CD4-positive, alpha-beta T cell (primary cell): ENCODE measurements at regions not wholly inside any gene's neighbourhood (a gene's known extent, or its start where the extent isn't known, plus 50 kb on each side); places are given as distances from the start of the nearest gene placed in this dataset.

ENCODE experiments used
- ATAC-seq: fragments of 200-7000 bp; cut with Tn5 transposase; one replicate; pipeline ENCODE4 v1.10.0; 2022; ENCODE audit warnings: mild to moderate bottlenecking; ENCODE audit not compliant: poor library complexity
- CTCF ChIA-PET: fragments of 350-600 bp; sonication (Branson Sonifier 250); formaldehyde crosslinking; loops from one replicate; lab custom pipeline; 2021; ENCODE audit warnings: antibody characterized with exemption, inconsistent platforms; lab: Charles Lee
- POLR2A ChIA-PET: fragments of 350-600 bp; sonication (Branson Sonifier 250); formaldehyde crosslinking; loops from one replicate; lab custom pipeline; 2021; ENCODE audit warnings: antibody characterized with exemption, inconsistent platforms; lab: Charles Lee
- DNase-seq, 14 experiments: peaks; one replicate each; pipeline ENCODE4 v3.0.0-alpha.2; 2013 to 2020; ENCODE audit warnings: mixed read lengths in 2 of 14
- H3K27ac ChIP-seq, 2 donors: one replicate each; pipeline versions ENCODE4 v1.5.1 to v1.7.0; 2013; ENCODE audit warnings: low read length in 2 of 2, low read depth in 1 of 2, mild to moderate bottlenecking in 1 of 2
- H3K27me3 ChIP-seq, 2 experiments: 1 replicate in 1 of 2; 2 replicates in 1 of 2; pipeline versions ENCODE4 v1.6.1 to v1.7.0; 2013; ENCODE audit warnings: low read length in 2 of 2, control low read depth in 1 of 2, mild to moderate bottlenecking in 1 of 2, moderate library complexity in 1 of 2; ENCODE audit not compliant: insufficient read depth in 2 of 2, control insufficient read depth in 1 of 2
- H3K36me3 ChIP-seq: one replicate; pipeline ENCODE4 v1.6.1; 2013; ENCODE audit warnings: low read length, control low read depth; ENCODE audit not compliant: insufficient read depth
- H3K4me1 ChIP-seq: one replicate; pipeline ENCODE4 v1.6.1; 2013; ENCODE audit warnings: low read length, control low read depth; ENCODE audit not compliant: insufficient read depth
- H3K4me3 ChIP-seq: one replicate; pipeline ENCODE4 v1.5.1; 2013; ENCODE audit warnings: mild to moderate bottlenecking, low read length, moderate library complexity
- H3K9me3 ChIP-seq, 2 experiments: 1 replicate in 1 of 2; 2 replicates in 1 of 2; pipeline versions ENCODE4 v1.6.1 to v1.7.0; 2013; ENCODE audit warnings: low read length in 2 of 2, mild to moderate bottlenecking in 2 of 2, control low read depth in 1 of 2, moderate library complexity in 1 of 2; ENCODE audit not compliant: control insufficient read depth in 1 of 2, insufficient read depth in 1 of 2
- H3K27ac Mint-ChIP-seq: one replicate; pipeline ENCODE4 v1.8.0; 2020; ENCODE audit warnings: mixed read lengths
- H3K27me3 Mint-ChIP-seq: one replicate; pipeline ENCODE4 v1.8.0; 2021; ENCODE audit warnings: mixed read lengths
- H3K36me3 Mint-ChIP-seq: one replicate; pipeline ENCODE4 v1.8.0; 2021; ENCODE audit warnings: low read depth, mixed read lengths
- H3K4me1 Mint-ChIP-seq: one replicate; pipeline ENCODE4 v1.8.0; 2021; ENCODE audit warnings: low read depth, mixed read lengths
- H3K4me3 Mint-ChIP-seq: one replicate; pipeline ENCODE4 v1.8.0; 2020; ENCODE audit warnings: mild to moderate bottlenecking, mixed read lengths
- H3K9me3 Mint-ChIP-seq: one replicate; pipeline ENCODE4 v1.8.0; 2020; ENCODE audit warnings: mixed read lengths
- intact Hi-C, 2 experiments: fragments of 100-400 bp; cut with DNase I in 1 of 2; cut with micrococcal nuclease in 1 of 2; formaldehyde crosslinking; loops; one replicate each; pipeline versions ENCODE4 v1.15.1 to v1.9.0; 2023 to 2025; cut with DNase I, micrococcal nuclease
- TF ChIP-seq, protein P1 (sequence below): fragments of 200-600 bp; IDR thresholded peaks from one replicate; pipeline ENCODE4 v1.8.0; 2022; ENCODE audit warnings: antibody characterized with exemption, mild to moderate bottlenecking

DNA sequence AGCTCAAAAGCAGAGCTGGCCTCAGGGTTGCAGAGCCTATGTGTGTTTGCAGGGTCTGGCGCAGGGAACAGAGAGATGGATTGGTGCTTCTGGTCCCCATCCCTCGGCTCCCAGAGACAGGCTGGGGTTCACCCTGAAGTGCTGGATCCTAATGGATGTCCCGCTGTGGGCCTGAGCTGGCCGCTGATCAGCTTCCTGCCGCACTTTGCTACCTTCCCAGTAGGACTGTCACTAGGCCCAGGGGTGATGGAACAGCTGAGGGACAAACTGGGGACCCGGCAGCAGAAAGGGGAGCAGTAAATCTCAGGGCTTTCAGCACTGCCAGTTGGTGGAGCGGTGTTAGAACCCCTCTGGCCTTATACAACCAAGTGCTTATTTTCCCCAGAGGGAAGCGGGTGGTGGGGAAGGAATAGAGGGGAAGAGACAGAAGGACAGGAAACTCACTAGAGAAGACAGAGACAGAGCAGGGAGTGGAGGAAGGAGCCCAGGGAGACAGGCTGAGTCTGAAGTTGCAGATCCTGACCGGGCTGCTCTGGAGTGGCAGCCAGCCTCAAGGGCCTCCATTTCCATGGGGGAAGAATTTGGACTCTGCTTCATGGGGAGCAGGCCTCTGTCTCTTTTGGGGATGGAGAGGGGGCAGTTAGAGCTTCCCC is 78.6 kb downstream of the MRM1 start:
- peaks cover 16% of the 10 kb centered on the region for H3K4me1 Mint-ChIP-seq
- POLR2A ChIA-PET: no interaction called here
- no peaks in the 10 kb centered on the region for H3K36me3 Mint-ChIP-seq
- peaks cover 20% of the 10 kb centered on the region for H3K4me1 ChIP-seq
- no peak overlapping the region for H3K4me3 ChIP-seq
- no peak overlapping the region for H3K27ac ChIP-seq
- intact Hi-C loops: no loop called here
- ATAC-seq (no peak), DNase-seq (no peak)
- TF ChIP-seq, protein P1, sequence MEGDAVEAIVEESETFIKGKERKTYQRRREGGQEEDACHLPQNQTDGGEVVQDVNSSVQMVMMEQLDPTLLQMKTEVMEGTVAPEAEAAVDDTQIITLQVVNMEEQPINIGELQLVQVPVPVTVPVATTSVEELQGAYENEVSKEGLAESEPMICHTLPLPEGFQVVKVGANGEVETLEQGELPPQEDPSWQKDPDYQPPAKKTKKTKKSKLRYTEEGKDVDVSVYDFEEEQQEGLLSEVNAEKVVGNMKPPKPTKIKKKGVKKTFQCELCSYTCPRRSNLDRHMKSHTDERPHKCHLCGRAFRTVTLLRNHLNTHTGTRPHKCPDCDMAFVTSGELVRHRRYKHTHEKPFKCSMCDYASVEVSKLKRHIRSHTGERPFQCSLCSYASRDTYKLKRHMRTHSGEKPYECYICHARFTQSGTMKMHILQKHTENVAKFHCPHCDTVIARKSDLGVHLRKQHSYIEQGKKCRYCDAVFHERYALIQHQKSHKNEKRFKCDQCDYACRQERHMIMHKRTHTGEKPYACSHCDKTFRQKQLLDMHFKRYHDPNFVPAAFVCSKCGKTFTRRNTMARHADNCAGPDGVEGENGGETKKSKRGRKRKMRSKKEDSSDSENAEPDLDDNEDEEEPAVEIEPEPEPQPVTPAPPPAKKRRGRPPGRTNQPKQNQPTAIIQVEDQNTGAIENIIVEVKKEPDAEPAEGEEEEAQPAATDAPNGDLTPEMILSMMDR: no peak
- H3K27me3 Mint-ChIP-seq: no peaks in the 10 kb centered on the region
- CTCF ChIA-PET: no interaction called here
- H3K9me3 ChIP-seq: no peaks in the 10 kb centered on the region
- no peaks in the 10 kb centered on the region for H3K9me3 Mint-ChIP-seq
- no peak overlapping the region for H3K4me3 Mint-ChIP-seq
- H3K27me3 ChIP-seq: no peaks in the 10 kb centered on the region
- H3K36me3 ChIP-seq: no peaks in the 10 kb centered on the region
- H3K27ac Mint-ChIP-seq: no peak overlapping the region

DNA sequence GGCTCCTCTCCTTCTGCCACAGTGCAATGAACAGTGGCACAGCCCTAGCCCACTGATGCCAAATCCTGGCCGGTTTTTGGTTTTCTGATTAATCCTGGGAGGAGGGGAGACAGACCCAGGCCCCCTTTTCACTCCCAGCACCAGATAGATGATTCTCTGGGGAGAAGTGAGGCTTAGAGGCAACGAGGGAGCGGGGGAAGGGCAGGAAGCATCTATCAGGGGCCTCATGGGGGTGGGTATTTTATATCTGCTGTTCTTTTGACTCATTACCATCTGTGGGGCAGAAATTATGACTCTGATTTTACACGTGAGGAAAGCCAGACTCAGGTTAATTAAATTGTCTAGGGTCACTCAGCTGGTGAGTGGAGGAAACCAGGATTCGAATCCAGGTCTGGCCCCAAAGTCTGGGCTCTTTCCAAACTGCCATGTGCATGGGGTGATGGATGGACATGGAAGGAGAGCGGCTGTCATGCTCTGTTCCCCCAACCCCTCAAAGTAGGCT is 79.4 kb downstream of the MRM1 start:
- Histone ChIP-seq H3K4me1 (peaks cover 12% of the 10 kb centered on the region), H3K27ac (no peak overlapping the region), H3K36me3 (no peaks in the 10 kb centered on the region), H3K4me3 (no peak overlapping the region), H3K27me3 (no peaks in the 10 kb centered on the region), H3K9me3 (no peaks in the 10 kb centered on the region)
- no peak overlapping the region for H3K27ac Mint-ChIP-seq
- H3K36me3 Mint-ChIP-seq: no peaks in the 10 kb centered on the region
- intact Hi-C loops: no loop called here
- H3K27me3 Mint-ChIP-seq: no peaks in the 10 kb centered on the region
- H3K9me3 Mint-ChIP-seq: no peaks in the 10 kb centered on the region
- ChIA-PET CTCF (no interaction called here), POLR2A (no interaction called here)
- peaks cover 7% of the 10 kb centered on the region for H3K4me1 Mint-ChIP-seq
- TF ChIP-seq, protein P1: no peak
- ATAC-seq (no peak), DNase-seq (no peak)
- H3K4me3 Mint-ChIP-seq: no peak overlapping the region

DNA sequence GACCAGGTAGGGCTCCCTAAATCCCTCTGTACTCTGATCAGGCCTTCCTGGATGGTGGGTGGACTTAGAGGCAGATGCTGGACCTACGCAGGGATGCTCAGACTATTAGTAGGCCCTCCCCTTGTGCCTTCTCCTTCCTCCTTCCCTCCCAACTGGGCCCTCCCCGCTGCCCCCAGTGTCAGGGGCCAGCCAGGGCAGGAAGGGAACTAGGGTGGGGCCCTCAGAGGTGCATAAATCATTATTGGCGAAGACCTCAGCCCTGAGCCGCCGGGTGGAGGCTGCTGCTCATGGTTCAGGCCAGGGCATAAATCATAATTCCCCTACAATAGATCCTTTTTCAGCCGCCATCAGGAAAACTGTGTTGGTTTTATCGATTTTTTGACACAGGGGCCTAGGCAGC is 81.4 kb downstream of the MRM1 start:
- H3K27ac ChIP-seq: no peak overlapping the region
- Mint-ChIP-seq H3K4me1 (no peaks in the 10 kb centered on the region), H3K36me3 (no peaks in the 10 kb centered on the region), H3K9me3 (no peaks in the 10 kb centered on the region), H3K27ac (no peak overlapping the region), H3K27me3 (peaks cover 2% of the 10 kb centered on the region), H3K4me3 (no peak overlapping the region)
- H3K27me3 ChIP-seq: no peaks in the 10 kb centered on the region
- TF ChIP-seq, protein P1: no peak
- DNase-seq: no peak
- no peaks in the 10 kb centered on the region for H3K4me1 ChIP-seq
- no peak for ATAC-seq
- intact Hi-C loops: no loop called here
- H3K36me3 ChIP-seq: no peaks in the 10 kb centered on the region
- no peak overlapping the region for H3K4me3 ChIP-seq
- H3K9me3 ChIP-seq: no peaks in the 10 kb centered on the region
- CTCF ChIA-PET: no interaction called here
- POLR2A ChIA-PET: no interaction called here
